H1 (cell line): ENCODE measurements at regions not wholly inside any gene's neighbourhood (a gene's known extent, or its start where the extent isn't known, plus 50 kb on each side); places are given as distances from the start of the nearest gene placed in this dataset.

Source experiments
- HDAC6 ChIP-seq: IDR thresholded peaks from one replicate; pipeline ENCODE4 v1.7.1; 2012; ENCODE audit warnings: low read depth, mild to moderate bottlenecking, inconsistent platforms, low read length, moderate library complexity
- POLR2A ChIP-seq, 2 experiments: IDR thresholded peaks; 1 replicate in 1 of 2; 2 replicates in 1 of 2; pipeline ENCODE4 v1.6.1; 2011; ENCODE audit warnings: low read depth in 2 of 2, low read length in 2 of 2, mild to moderate bottlenecking in 2 of 2; ENCODE audit errors: control extremely low read depth in 1 of 2
- POLR2AphosphoS5 ChIP-seq: IDR thresholded peaks from 2 replicates; pipeline ENCODE4 v1.6.1; 2011; ENCODE audit warnings: low read depth, low read length
- TBP ChIP-seq: IDR thresholded peaks from 2 replicates; pipeline ENCODE4 v1.6.1; 2011; ENCODE audit warnings: low read depth, low read length, improper control_type of control experiment
- TF ChIP-seq, protein P1 (sequence below), 3 experiments: IDR thresholded peaks; 1 replicate in 2 of 3; 2 replicates in 1 of 3; pipeline versions ENCODE4 v1.5.1 to v1.6.1; 2011; ENCODE audit warnings: low read length in 3 of 3, mild to moderate bottlenecking in 3 of 3, inconsistent platforms in 2 of 3, low read depth in 1 of 3, moderate library complexity in 1 of 3; ENCODE audit not compliant: insufficient read depth in 1 of 3; ENCODE audit errors: control extremely low read depth in 1 of 3
- TF ChIP-seq, protein P2 (sequence below): IDR thresholded peaks from 2 replicates; pipeline ENCODE4 v1.6.1; 2012; ENCODE audit warnings: low read length, inconsistent platforms

DNA sequence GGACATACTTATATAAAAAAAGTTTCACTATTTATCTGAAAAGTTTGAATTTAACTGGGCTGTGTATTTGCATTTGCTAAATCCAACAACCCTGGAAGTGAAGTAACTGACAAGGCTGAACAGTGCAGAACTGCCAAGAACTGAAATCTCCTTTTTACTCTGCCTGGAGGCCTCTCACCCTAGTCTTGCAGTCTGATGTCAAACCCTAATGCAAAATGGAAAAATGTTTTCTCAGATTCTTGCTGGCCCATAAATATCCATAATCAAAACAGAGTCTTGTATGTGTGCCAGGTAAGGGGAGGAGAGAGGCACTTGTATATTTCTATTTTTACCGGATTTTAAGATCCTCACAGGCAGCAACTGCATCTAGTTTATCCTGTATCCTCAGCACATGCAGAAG, 432.7 kb upstream of the KLF4 start:
- no peak for TF ChIP-seq HDAC6
- TF ChIP-seq, protein P1, sequence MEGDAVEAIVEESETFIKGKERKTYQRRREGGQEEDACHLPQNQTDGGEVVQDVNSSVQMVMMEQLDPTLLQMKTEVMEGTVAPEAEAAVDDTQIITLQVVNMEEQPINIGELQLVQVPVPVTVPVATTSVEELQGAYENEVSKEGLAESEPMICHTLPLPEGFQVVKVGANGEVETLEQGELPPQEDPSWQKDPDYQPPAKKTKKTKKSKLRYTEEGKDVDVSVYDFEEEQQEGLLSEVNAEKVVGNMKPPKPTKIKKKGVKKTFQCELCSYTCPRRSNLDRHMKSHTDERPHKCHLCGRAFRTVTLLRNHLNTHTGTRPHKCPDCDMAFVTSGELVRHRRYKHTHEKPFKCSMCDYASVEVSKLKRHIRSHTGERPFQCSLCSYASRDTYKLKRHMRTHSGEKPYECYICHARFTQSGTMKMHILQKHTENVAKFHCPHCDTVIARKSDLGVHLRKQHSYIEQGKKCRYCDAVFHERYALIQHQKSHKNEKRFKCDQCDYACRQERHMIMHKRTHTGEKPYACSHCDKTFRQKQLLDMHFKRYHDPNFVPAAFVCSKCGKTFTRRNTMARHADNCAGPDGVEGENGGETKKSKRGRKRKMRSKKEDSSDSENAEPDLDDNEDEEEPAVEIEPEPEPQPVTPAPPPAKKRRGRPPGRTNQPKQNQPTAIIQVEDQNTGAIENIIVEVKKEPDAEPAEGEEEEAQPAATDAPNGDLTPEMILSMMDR (IDR thresholded peaks at IDR 0.05; ENCODE audit: control extremely low read depth in 1 of 3, insufficient read depth in 1 of 3, low read depth in 1 of 3, low read length in 3 of 3): no peak
- TF ChIP-seq, protein P2, sequence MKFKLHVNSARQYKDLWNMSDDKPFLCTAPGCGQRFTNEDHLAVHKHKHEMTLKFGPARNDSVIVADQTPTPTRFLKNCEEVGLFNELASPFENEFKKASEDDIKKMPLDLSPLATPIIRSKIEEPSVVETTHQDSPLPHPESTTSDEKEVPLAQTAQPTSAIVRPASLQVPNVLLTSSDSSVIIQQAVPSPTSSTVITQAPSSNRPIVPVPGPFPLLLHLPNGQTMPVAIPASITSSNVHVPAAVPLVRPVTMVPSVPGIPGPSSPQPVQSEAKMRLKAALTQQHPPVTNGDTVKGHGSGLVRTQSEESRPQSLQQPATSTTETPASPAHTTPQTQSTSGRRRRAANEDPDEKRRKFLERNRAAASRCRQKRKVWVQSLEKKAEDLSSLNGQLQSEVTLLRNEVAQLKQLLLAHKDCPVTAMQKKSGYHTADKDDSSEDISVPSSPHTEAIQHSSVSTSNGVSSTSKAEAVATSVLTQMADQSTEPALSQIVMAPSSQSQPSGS: no peak
- no peak for TF ChIP-seq POLR2AphosphoS5
- TF ChIP-seq POLR2A (IDR thresholded peaks at IDR 0.05; ENCODE audit: control extremely low read depth in 1 of 2, low read depth in 2 of 2, low read length in 2 of 2): no peak
- no peak for TF ChIP-seq TBP
